ENCODE measurements at regions not wholly inside any gene's neighbourhood (a gene's known extent, or its start where the extent isn't known, plus 50 kb on each side); places are given as distances from the start of the nearest gene placed in this dataset.

GRCh38 chr11:45379162-45379863 is 93.2 kb upstream of the SYT13 start:
- WGBS, 2 donors, result 90 to 93% methylated on average over 6 of the region's 6 CpGs
- no peak for DNase-seq
- intact Hi-C loops (cut with DNase I), result loop anchor here in 6 of 10 donors (10.0 kb wide), 3 partner anchors 275 to 395 kb away; partner anchors contain the start of gene CHST1 (in 1 of the 6)

GRCh38 chr11:45378516-45378915 is 92.4 kb upstream of the SYT13 start:
- Histone ChIP-seq H3K9me3 (no peaks in the 10 kb centered on the region), H3K4me3 (no peak overlapping the region), H3K36me3 (no peaks in the 10 kb centered on the region), H3K27me3 (peaks cover 0 to 46% (median 11%) of the 10 kb centered on the region in 7 donors), H3K27ac (no peak overlapping the region), H3K4me1 (peaks cover 0 to 10% (median 0%) of the 10 kb centered on the region in 9 donors)
- no peak for ATAC-seq
- intact Hi-C loops (cut with DNase I), result loop anchor here in 6 of 10 donors (10.0 kb wide), 3 partner anchors 276 to 396 kb away; partner anchors contain the start of gene CHST1 (in 1 of the 6)
- no peak for DNase-seq
- 86 to 93% methylated on average over 6 of the region's 6 CpGs for WGBS, 2 donors
- TF ChIP-seq CTCF (IDR thresholded peaks at IDR 0.05), result no peak

More at GRCh38 chr11:45379162-45379863, 93.2 kb upstream of the SYT13 start:
- H3K36me3 ChIP-seq, result no peaks in the 10 kb centered on the region
- H3K27me3 ChIP-seq, result peaks cover 0 to 51% (median 17%) of the 10 kb centered on the region in 7 donors
- ATAC-seq, result no peak
- H3K27ac ChIP-seq, result no peak overlapping the region
- H3K4me3 ChIP-seq, result no peak overlapping the region
- no peak for TF ChIP-seq CTCF (IDR thresholded peaks at IDR 0.05)
- no peaks in the 10 kb centered on the region for H3K9me3 ChIP-seq
- peaks cover 0 to 10% (median 0%) of the 10 kb centered on the region in 9 donors for H3K4me1 ChIP-seq

GRCh38 chr11:45374653-45375059 is 88.5 kb upstream of the SYT13 start:
- Histone ChIP-seq H3K36me3 (no peaks in the 10 kb centered on the region), H3K4me3 (no peak overlapping the region), H3K27ac (no peak overlapping the region), H3K4me1 (peaks cover 0 to 15% (median 5%) of the 10 kb centered on the region in 9 donors), H3K9me3 (no peaks in the 10 kb centered on the region), H3K27me3 (peaks cover 0 to 46% (median 14%) of the 10 kb centered on the region in 7 donors)
- TF ChIP-seq CTCF (IDR thresholded peaks at IDR 0.05), result no peak
- ATAC-seq, result no peak
- DNase-seq, result no peak
- intact Hi-C loops (cut with DNase I), result loop anchor here in 9 of 10 donors (5.0 to 10.0 kb wide), 6 partner anchors 278 to 400 kb away; partner anchors contain the start of gene CHST1 (in 1 of the 9)
- 73 to 76% methylated on average over 5 of the region's 5 CpGs for WGBS, 2 donors

GRCh38 chr11:45374130-45374529 is 88.0 kb upstream of the SYT13 start:
- WGBS, 2 donors, result 79 to 83% methylated on average over 2 of the region's 2 CpGs
- H3K27ac ChIP-seq, result no peak overlapping the region
- H3K9me3 ChIP-seq, result no peaks in the 10 kb centered on the region
- ATAC-seq (no peak), DNase-seq (no peak)
- no peaks in the 10 kb centered on the region for H3K36me3 ChIP-seq
- TF ChIP-seq CTCF (IDR thresholded peaks at IDR 0.05), result no peak
- peaks cover 0 to 44% (median 14%) of the 10 kb centered on the region in 7 donors for H3K27me3 ChIP-seq
- H3K4me1 ChIP-seq, result peaks cover 0 to 15% (median 5%) of the 10 kb centered on the region in 9 donors
- intact Hi-C loops (cut with DNase I), result loop anchor here in 9 of 10 donors (5.0 to 10.0 kb wide), 6 partner anchors 278 to 401 kb away; partner anchors contain the start of gene CHST1 (in 1 of the 9)
- H3K4me3 ChIP-seq, result no peak overlapping the region
